ENCODE measurements at regions not wholly inside any gene's neighbourhood (a gene's known extent, or its start where the extent isn't known, plus 50 kb on each side); places are given as distances from the start of the nearest gene placed in this dataset.
"Not testable (repeated sequence)": the region's sequence is repeated elsewhere in the genome, so short reads cannot be mapped to it uniquely, and the experiment has no call there.

DNA sequence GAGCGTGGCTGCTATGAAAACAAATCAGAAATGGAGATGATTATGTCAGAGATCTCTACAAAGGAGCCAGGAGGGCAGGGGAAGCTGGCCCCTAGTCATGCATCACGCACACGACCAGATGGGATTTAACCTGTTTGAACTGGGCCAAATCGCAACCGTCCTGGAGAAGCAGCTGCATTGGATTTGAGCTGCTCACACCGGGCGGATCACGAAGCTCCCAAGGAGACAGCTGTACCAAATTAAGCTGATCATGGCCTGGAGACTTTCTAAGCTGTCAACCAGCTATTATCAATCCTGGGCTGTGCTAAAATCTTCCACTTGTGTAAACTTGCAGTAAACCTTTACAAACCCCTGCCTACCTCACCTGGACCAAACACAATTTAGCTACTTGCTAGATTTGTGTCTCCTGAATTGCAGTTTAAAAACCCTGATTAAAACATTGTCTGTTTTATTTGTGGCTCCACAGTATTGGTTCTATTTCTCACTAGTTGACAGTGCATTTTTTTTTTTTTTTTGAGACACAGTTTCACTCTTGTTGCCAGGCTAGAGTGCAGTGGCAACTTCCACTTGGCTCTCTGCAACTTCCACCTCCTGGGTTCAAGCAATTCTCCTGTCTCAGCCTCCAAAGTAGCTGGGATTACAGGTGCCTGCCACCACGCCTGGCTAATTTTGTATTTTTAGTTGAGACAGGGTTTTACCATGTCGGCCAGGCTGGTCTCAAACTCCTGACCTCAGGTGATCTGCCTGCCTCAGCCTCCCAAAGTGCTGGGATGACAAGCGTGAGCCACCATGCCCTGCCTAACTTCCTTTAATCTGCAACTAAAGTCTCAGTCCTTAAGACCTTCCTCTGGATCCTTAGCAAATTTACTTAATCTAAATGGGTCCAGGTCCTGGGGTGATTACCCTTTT is 98.3 kb upstream of the GRIN2A start:
- Histone ChIP-seq H3K4me3 (replicated peaks; ENCODE audit: insufficient read depth, low read length) (no peak overlapping the region), H3K27ac (replicated peaks) (no peak overlapping the region), H3K27me3 (ENCODE audit: insufficient read depth, poor library complexity, severe bottlenecking) (no peaks in the 10 kb centered on the region)
- no peak for DNase-seq (ENCODE audit: low read depth in 1 of 2, low spot score in 1 of 2)
- TF ChIP-seq GABPA (IDR thresholded peaks at IDR 0.05; ENCODE audit: low read depth) (no peak), POLR2AphosphoS5 (IDR thresholded peaks at IDR 0.05; ENCODE audit: low read depth) (no peak), SPI1 (IDR thresholded peaks at IDR 0.05; ENCODE audit: borderline replicate concordance, low read depth) (no peak), REST (IDR thresholded peaks at IDR 0.05; ENCODE audit: insufficient replicate concordance, low read depth) (no peak)
- TF ChIP-seq, protein P1, sequence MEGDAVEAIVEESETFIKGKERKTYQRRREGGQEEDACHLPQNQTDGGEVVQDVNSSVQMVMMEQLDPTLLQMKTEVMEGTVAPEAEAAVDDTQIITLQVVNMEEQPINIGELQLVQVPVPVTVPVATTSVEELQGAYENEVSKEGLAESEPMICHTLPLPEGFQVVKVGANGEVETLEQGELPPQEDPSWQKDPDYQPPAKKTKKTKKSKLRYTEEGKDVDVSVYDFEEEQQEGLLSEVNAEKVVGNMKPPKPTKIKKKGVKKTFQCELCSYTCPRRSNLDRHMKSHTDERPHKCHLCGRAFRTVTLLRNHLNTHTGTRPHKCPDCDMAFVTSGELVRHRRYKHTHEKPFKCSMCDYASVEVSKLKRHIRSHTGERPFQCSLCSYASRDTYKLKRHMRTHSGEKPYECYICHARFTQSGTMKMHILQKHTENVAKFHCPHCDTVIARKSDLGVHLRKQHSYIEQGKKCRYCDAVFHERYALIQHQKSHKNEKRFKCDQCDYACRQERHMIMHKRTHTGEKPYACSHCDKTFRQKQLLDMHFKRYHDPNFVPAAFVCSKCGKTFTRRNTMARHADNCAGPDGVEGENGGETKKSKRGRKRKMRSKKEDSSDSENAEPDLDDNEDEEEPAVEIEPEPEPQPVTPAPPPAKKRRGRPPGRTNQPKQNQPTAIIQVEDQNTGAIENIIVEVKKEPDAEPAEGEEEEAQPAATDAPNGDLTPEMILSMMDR (IDR thresholded peaks at IDR 0.05; ENCODE audit: insufficient read depth, low read length): no peak

GRCh38 chr16:10282367-10282766 is 100.1 kb upstream of the GRIN2A start:
- no peak for DNase-seq (ENCODE audit: low read depth in 1 of 2, low spot score in 1 of 2)
- Histone ChIP-seq H3K4me3 (replicated peaks; ENCODE audit: insufficient read depth, low read length) (no peak overlapping the region), H3K27me3 (ENCODE audit: insufficient read depth, poor library complexity, severe bottlenecking) (no peaks in the 10 kb centered on the region), H3K27ac (replicated peaks) (no peak overlapping the region)
- TF ChIP-seq REST (IDR thresholded peaks at IDR 0.05; ENCODE audit: insufficient replicate concordance, low read depth): no peak
- TF ChIP-seq SPI1 (IDR thresholded peaks at IDR 0.05; ENCODE audit: borderline replicate concordance, low read depth): no peak
- no peak for TF ChIP-seq POLR2AphosphoS5 (IDR thresholded peaks at IDR 0.05; ENCODE audit: low read depth)
- TF ChIP-seq, protein P1 (IDR thresholded peaks at IDR 0.05; ENCODE audit: insufficient read depth, low read length): no peak
- no peak for TF ChIP-seq GABPA (IDR thresholded peaks at IDR 0.05; ENCODE audit: low read depth)

- H3K4me3 ChIP-seq (replicated peaks; ENCODE audit: insufficient read depth, low read length): not testable (repeated sequence)
These were observed 101.0 kb upstream of the GRIN2A start for GRCh38 chr16:10283246-10283645.

DNA sequence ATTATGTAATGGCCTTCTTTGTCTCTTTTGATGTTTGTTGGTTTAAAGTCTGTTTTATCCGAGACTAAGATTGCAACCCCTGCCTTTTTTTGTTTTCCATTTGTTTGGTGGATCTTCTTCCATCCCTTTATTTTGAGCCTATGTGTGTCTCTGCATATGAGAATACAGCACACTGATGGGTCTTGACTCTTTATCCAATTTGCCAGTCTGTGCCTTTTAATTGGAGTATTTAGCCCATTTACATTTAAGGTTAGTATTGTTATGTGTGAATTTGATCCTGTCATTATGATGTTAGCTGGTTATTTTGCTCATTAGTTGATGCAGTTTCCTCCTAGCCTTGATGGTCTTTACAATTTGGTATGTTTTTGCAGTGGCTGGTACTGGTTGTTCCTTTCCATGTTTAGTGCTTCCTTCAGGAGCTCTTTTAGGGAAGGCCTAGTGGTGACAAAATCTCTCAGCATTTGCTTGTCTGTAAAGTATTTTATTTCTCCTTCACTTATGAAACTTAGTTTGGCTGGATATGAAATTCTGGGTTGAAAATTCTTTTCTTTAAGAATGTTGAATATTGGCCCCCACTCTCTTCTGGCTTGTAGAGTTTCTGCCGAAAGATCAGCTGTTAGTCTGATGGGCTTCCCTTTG is 95.3 kb upstream of the ATF7IP2 start:
- DNase-seq (ENCODE audit: low read depth in 1 of 2, low spot score in 1 of 2); H3K4me3 ChIP-seq (replicated peaks; ENCODE audit: insufficient read depth, low read length); H3K27me3 ChIP-seq (ENCODE audit: insufficient read depth, poor library complexity, severe bottlenecking); H3K27ac ChIP-seq (replicated peaks): not testable (repeated sequence)

More at GRCh38 chr16:10283246-10283645, 101.0 kb upstream of the GRIN2A start:
- H3K27me3 ChIP-seq (ENCODE audit: insufficient read depth, poor library complexity, severe bottlenecking); H3K27ac ChIP-seq (replicated peaks); DNase-seq (ENCODE audit: low read depth in 1 of 2, low spot score in 1 of 2): not testable (repeated sequence)

- H3K4me3 ChIP-seq (replicated peaks; ENCODE audit: insufficient read depth, low read length); DNase-seq (ENCODE audit: low read depth in 1 of 2, low spot score in 1 of 2); H3K27me3 ChIP-seq (ENCODE audit: insufficient read depth, poor library complexity, severe bottlenecking); H3K27ac ChIP-seq (replicated peaks): not testable (repeated sequence)
These were observed 93.7 kb upstream of the ATF7IP2 start for GRCh38 chr16:10292197-10292596.

- H3K4me3 ChIP-seq (replicated peaks; ENCODE audit: insufficient read depth, low read length); DNase-seq (ENCODE audit: low read depth in 1 of 2, low spot score in 1 of 2); H3K27me3 ChIP-seq (ENCODE audit: insufficient read depth, poor library complexity, severe bottlenecking); H3K27ac ChIP-seq (replicated peaks): not testable (repeated sequence)
These were observed 92.9 kb upstream of the ATF7IP2 start for GRCh38 chr16:10292976-10293375.

DNA sequence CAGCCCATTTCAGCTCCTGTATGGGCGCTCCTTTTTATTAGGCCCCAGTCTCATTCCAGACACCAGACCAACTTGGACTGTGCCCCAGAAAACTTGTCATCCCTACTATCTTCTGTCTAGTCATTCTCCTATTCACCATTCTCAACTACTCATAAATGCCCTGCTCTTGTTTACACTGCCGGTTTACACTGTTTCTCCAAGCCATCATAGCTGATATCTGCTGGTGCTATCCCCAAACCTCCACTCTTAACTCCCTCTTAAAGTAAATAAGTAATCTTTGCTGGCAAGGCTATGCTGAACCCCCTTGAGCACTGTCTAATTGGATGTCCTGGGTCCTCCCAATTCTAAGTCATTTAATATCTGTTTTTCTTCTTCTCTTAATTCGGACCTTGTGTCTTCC is 91.7 kb upstream of the ATF7IP2 start:
- not testable (repeated sequence) for H3K27me3 ChIP-seq (ENCODE audit: insufficient read depth, poor library complexity, severe bottlenecking); H3K27ac ChIP-seq (replicated peaks); DNase-seq (ENCODE audit: low read depth in 1 of 2, low spot score in 1 of 2); H3K4me3 ChIP-seq (replicated peaks; ENCODE audit: insufficient read depth, low read length)
